Testis (tissue), 2 donors: ENCODE measurements at regions not wholly inside any gene's neighbourhood (a gene's known extent, or its start where the extent isn't known, plus 50 kb on each side); places are given as distances from the start of the nearest gene placed in this dataset.

Experiments
- CTCF ChIP-seq, 3 experiments: fragments of 450-650 bp in 2 of 3; fragments of 200-600 bp in 1 of 3; sonication (generic) in 1 of 3; IDR thresholded peaks; one replicate each; pipeline ENCODE4 v1.5.1; 2016 to 2019; ENCODE audit warnings: antibody characterized with exemption in 3 of 3, mild to moderate bottlenecking in 2 of 3, moderate library complexity in 1 of 3
- POLR2A ChIP-seq: fragments of 450-650 bp; IDR thresholded peaks from one replicate; pipeline ENCODE4 v1.6.1; 2017; ENCODE audit warnings: antibody characterized with exemption, mild to moderate bottlenecking, moderate library complexity

- TF ChIP-seq CTCF (IDR thresholded peaks at IDR 0.05) (no peak), POLR2A (no peak)
Observed at GRCh38 chr6:122014961-122015360, 384.5 kb upstream of the HSF2 start.
